HepG2 (cell line): ENCODE measurements at regions not wholly inside any gene's neighbourhood (a gene's known extent, or its start where the extent isn't known, plus 50 kb on each side); places are given as distances from the start of the nearest gene placed in this dataset.
"Not testable (repeated sequence)": the region's sequence is repeated elsewhere in the genome, so short reads cannot be mapped to it uniquely, and the experiment has no call there.

Source experiments
- CBFB ChIP-seq: sonication (generic); formaldehyde crosslinking; IDR thresholded peaks from 2 replicates; pipeline ENCODE4 v1.4.0; 2020; ENCODE audit warnings: missing genetic modification reagents
- DPF2 ChIP-seq: sonication (generic); formaldehyde crosslinking; IDR thresholded peaks from 2 replicates; pipeline ENCODE4 v1.4.0; 2020; ENCODE audit warnings: mild to moderate bottlenecking, low read depth, missing genetic modification reagents, borderline replicate concordance
- SP1 ChIP-seq, 2 experiments: fragments of 450-650 bp in 1 of 2; sonication (generic) in 1 of 2; formaldehyde crosslinking in 1 of 2; IDR thresholded peaks; 2 replicates each; pipeline versions ENCODE4 v1.4.0 to v1.6.1; 2016 to 2020; ENCODE audit warnings: missing genetic modification reagents in 1 of 2
- ZNF549 ChIP-seq: sonication (generic); formaldehyde crosslinking; IDR thresholded peaks from 2 replicates; pipeline ENCODE4 v1.5.0; 2020; ENCODE audit warnings: missing genetic modification reagents
- ZNF615 ChIP-seq: sonication (generic); formaldehyde crosslinking; IDR thresholded peaks from 2 replicates; pipeline ENCODE4 v1.5.0; 2020; ENCODE audit warnings: mild to moderate bottlenecking, missing genetic modification reagents, borderline replicate concordance
- ZNF703 ChIP-seq: sonication (generic); formaldehyde crosslinking; IDR thresholded peaks from 2 replicates; pipeline ENCODE4 v1.5.1; 2020; ENCODE audit warnings: missing genetic modification reagents, mild to moderate bottlenecking, moderate library complexity, borderline replicate concordance
- TF ChIP-seq, protein P1 (sequence below): sonication (generic); formaldehyde crosslinking; IDR thresholded peaks from 2 replicates; pipeline ENCODE4 v1.5.0; 2020; ENCODE audit warnings: mild to moderate bottlenecking, missing genetic modification reagents, moderate library complexity

DNA sequence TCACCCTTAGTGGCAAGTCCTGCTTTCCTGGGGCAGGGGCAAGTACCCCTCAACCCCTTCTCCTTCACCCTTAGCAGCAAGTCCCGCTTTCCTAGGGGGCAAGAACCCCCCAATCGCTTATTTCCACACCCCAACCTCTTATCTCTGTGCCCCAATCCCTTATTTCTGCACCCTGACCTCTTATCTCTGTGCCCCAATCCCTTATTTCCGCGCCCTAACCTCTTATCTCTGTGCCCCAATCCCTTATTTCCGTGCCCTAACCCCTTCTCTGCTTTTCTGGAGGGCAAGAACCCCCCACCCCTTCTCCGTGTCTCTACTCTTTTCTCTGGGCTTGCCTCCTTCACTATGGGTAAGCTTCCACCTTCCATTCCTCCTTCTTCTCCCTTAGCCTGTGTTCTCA, 154.6 kb upstream of the NANOGP8 start:
- not testable (repeated sequence) for TF ChIP-seq SP1 (IDR thresholded peaks at IDR 0.05); SP1 (CRISPR knock-in tag; IDR thresholded peaks at IDR 0.05); ZNF703; ZNF549; DPF2 (CRISPR knock-in tag); CBFB (CRISPR knock-in tag); ZNF615 (CRISPR knock-in tag)
- TF ChIP-seq, protein P1, sequence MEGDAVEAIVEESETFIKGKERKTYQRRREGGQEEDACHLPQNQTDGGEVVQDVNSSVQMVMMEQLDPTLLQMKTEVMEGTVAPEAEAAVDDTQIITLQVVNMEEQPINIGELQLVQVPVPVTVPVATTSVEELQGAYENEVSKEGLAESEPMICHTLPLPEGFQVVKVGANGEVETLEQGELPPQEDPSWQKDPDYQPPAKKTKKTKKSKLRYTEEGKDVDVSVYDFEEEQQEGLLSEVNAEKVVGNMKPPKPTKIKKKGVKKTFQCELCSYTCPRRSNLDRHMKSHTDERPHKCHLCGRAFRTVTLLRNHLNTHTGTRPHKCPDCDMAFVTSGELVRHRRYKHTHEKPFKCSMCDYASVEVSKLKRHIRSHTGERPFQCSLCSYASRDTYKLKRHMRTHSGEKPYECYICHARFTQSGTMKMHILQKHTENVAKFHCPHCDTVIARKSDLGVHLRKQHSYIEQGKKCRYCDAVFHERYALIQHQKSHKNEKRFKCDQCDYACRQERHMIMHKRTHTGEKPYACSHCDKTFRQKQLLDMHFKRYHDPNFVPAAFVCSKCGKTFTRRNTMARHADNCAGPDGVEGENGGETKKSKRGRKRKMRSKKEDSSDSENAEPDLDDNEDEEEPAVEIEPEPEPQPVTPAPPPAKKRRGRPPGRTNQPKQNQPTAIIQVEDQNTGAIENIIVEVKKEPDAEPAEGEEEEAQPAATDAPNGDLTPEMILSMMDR (CRISPR knock-in tag) = not testable (repeated sequence)
